Muscle of leg (tissue), 3 donors: ENCODE measurements at regions not wholly inside any gene's neighbourhood (a gene's known extent, or its start where the extent isn't known, plus 50 kb on each side); places are given as distances from the start of the nearest gene placed in this dataset.
A peak's percentile ranks its signal among the peaks of the same experiment; 100 is the strongest.

Experiments
- DNase-seq: peaks from one replicate; pipeline ENCODE4 v3.0.0; 2013
- H3K27ac ChIP-seq: one replicate; pipeline ENCODE4 v1.5.1; 2013; ENCODE audit warnings: mild to moderate bottlenecking, low read length, control low read depth
- H3K27me3 ChIP-seq: one replicate; pipeline ENCODE4 v1.6.1; 2013; ENCODE audit warnings: low read length; ENCODE audit not compliant: control insufficient read depth, insufficient read depth
- H3K36me3 ChIP-seq: one replicate; pipeline ENCODE4 v1.6.1; 2013; ENCODE audit warnings: low read length; ENCODE audit not compliant: control insufficient read depth, insufficient read depth
- H3K4me1 ChIP-seq: one replicate; pipeline ENCODE4 v1.6.1; 2013; ENCODE audit warnings: low read length; ENCODE audit not compliant: control insufficient read depth, insufficient read depth
- H3K4me3 ChIP-seq: one replicate; pipeline ENCODE4 v1.5.1; 2013; ENCODE audit warnings: low read length, control low read depth
- H3K9me3 ChIP-seq: replicated peaks from 2 replicates; pipeline ENCODE4 v1.6.1; 2013; ENCODE audit warnings: low read depth, low read length; ENCODE audit not compliant: control insufficient read depth
- WGBS: methylation state at CpG from one replicate; pipeline ENCODE4 v1.1.5; 2013; ENCODE audit warnings: missing lambda C conversion rate; ENCODE audit not compliant: insufficient coverage; 5-methylcytosine and 5-hydroxymethylcytosine counted together

- Histone ChIP-seq H3K4me1 (peaks cover 2% of the 10 kb centered on the region), H3K36me3 (no peaks in the 10 kb centered on the region), H3K9me3 (no peaks in the 10 kb centered on the region), H3K4me3 (no peak overlapping the region), H3K27me3 (peaks cover 6% of the 10 kb centered on the region), H3K27ac (no peak overlapping the region)
- no peak for DNase-seq
- WGBS, result 94% methylated on average over 6 of the region's 9 CpGs
Measured at GRCh38 chr17:72578817-72579470, 458.1 kb downstream of the SOX9 start.

- Histone ChIP-seq H3K27me3 (peaks cover 4% of the 10 kb centered on the region), H3K4me1 (peaks cover 2% of the 10 kb centered on the region), H3K4me3 (no peak overlapping the region), H3K36me3 (no peaks in the 10 kb centered on the region), H3K9me3 (no peaks in the 10 kb centered on the region), H3K27ac (no peak overlapping the region)
- 65% methylated on average over 2 of the region's 2 CpGs for WGBS
- DNase-seq, result no peak
Measured at GRCh38 chr17:72579990-72580320, 459.1 kb downstream of the SOX9 start.

- no peaks in the 10 kb centered on the region for H3K36me3 ChIP-seq
- H3K27ac ChIP-seq, result no peak overlapping the region
- H3K4me1 ChIP-seq, result peaks cover 2% of the 10 kb centered on the region
- H3K27me3 ChIP-seq, result peaks cover 4% of the 10 kb centered on the region
- no peak overlapping the region for H3K4me3 ChIP-seq
- 50% methylated on average over 7 of the region's 11 CpGs for WGBS
- H3K9me3 ChIP-seq, result no peaks in the 10 kb centered on the region
- no peak for DNase-seq
Measured at GRCh38 chr17:72580321-72581127, 459.7 kb downstream of the SOX9 start.

- peaks cover 10% of the 10 kb centered on the region for H3K4me1 ChIP-seq
- H3K4me3 ChIP-seq, result no peak overlapping the region
- H3K27ac ChIP-seq, result no peak overlapping the region
- H3K9me3 ChIP-seq, result no peaks in the 10 kb centered on the region
- peaks cover 38% of the 10 kb centered on the region for H3K27me3 ChIP-seq
- 80% methylated on average over 1 of the region's 7 CpGs for WGBS
- DNase-seq, result no peak
- no peaks in the 10 kb centered on the region for H3K36me3 ChIP-seq
Measured at GRCh38 chr17:72587156-72587555, 466.3 kb downstream of the SOX9 start.

- Histone ChIP-seq H3K36me3 (no peaks in the 10 kb centered on the region), H3K4me3 (no peak overlapping the region), H3K27me3 (peaks cover 44% of the 10 kb centered on the region), H3K27ac (no peak overlapping the region), H3K9me3 (no peaks in the 10 kb centered on the region), H3K4me1 (peaks cover 13% of the 10 kb centered on the region)
- WGBS, result no CpG with 5 or more reads among the region's 11 CpGs
- no peak for DNase-seq
Measured at GRCh38 chr17:72587773-72588511, 467.1 kb downstream of the SOX9 start.

- Histone ChIP-seq H3K4me1 (peaks cover 13% of the 10 kb centered on the region), H3K36me3 (no peaks in the 10 kb centered on the region), H3K27ac (no peak overlapping the region), H3K27me3 (peaks cover 48% of the 10 kb centered on the region), H3K4me3 (no peak overlapping the region), H3K9me3 (no peaks in the 10 kb centered on the region)
- no peak for DNase-seq
- 63% methylated on average over 1 of the region's 7 CpGs for WGBS
Measured at GRCh38 chr17:72588561-72588960, 467.7 kb downstream of the SOX9 start.

GRCh38 chr17:72588961-72589360, 468.1 kb downstream of the SOX9 start:
- DNase-seq, result no peak
- peaks cover 13% of the 10 kb centered on the region for H3K4me1 ChIP-seq
- no peaks in the 10 kb centered on the region for H3K36me3 ChIP-seq
- H3K27me3 ChIP-seq, result peaks cover 49% of the 10 kb centered on the region
- no peak overlapping the region for H3K27ac ChIP-seq
- 58% methylated on average over 4 of the region's 11 CpGs for WGBS
- no peak overlapping the region for H3K4me3 ChIP-seq
- H3K9me3 ChIP-seq, result no peaks in the 10 kb centered on the region

GRCh38 chr17:72590382-72590781, 469.6 kb downstream of the SOX9 start:
- H3K4me1 ChIP-seq, result peaks cover 13% of the 10 kb centered on the region
- H3K36me3 ChIP-seq, result no peaks in the 10 kb centered on the region
- H3K27ac ChIP-seq, result no peak overlapping the region
- no CpG with 5 or more reads among the region's 3 CpGs for WGBS
- peaks cover 52% of the 10 kb centered on the region for H3K27me3 ChIP-seq
- no peak overlapping the region for H3K4me3 ChIP-seq
- no peaks in the 10 kb centered on the region for H3K9me3 ChIP-seq
- peak; percentile 48 for DNase-seq

GRCh38 chr17:72590882-72591281, 470.1 kb downstream of the SOX9 start:
- 34% methylated on average over 9 of the region's 9 CpGs for WGBS
- no peaks in the 10 kb centered on the region for H3K36me3 ChIP-seq
- H3K27me3 ChIP-seq, result peaks cover 52% of the 10 kb centered on the region
- H3K27ac ChIP-seq, result no peak overlapping the region
- H3K4me1 ChIP-seq, result peaks cover 13% of the 10 kb centered on the region
- no peaks in the 10 kb centered on the region for H3K9me3 ChIP-seq
- H3K4me3 ChIP-seq, result peak overlapping the region; percentile 63
- DNase-seq, result no peak
